Stimulated activated CD4-positive, alpha-beta T cell treated with anti-CD3 and anti-CD28 coated beads, Interleukin-2, amount 100 ng/mL, for 4 hours (primary cell): ENCODE measurements at regions not wholly inside any gene's neighbourhood (a gene's known extent, or its start where the extent isn't known, plus 50 kb on each side); places are given as distances from the start of the nearest gene placed in this dataset.
"Not testable (repeated sequence)": the region's sequence is repeated elsewhere in the genome, so short reads cannot be mapped to it uniquely, and the experiment has no call there.

Experiments
- DNase-seq: peaks from one replicate; pipeline ENCODE4 v3.0.0-alpha.2; 2020; ENCODE audit warnings: low read depth

GRCh38 chr14:85146779-85147178 is 383.2 kb upstream of the FLRT2 start:
- no peak for DNase-seq

- DNase-seq: no peak
These were observed 379.8 kb upstream of the FLRT2 start for GRCh38 chr14:85150166-85150565.

GRCh38 chr14:85154714-85155113 is 375.2 kb upstream of the FLRT2 start:
- DNase-seq: no peak

GRCh38 chr14:85156319-85156718 is 373.6 kb upstream of the FLRT2 start:
- DNase-seq: no peak

GRCh38 chr14:85159726-85160125 is 370.2 kb upstream of the FLRT2 start:
- no peak for DNase-seq

GRCh38 chr14:85165094-85165493 is 364.9 kb upstream of the FLRT2 start:
- no peak for DNase-seq

- DNase-seq: no peak
These were observed 360.6 kb upstream of the FLRT2 start for GRCh38 chr14:85169381-85169780.

GRCh38 chr14:85172290-85172689 is 357.7 kb upstream of the FLRT2 start:
- DNase-seq: no peak

- DNase-seq: no peak
These were observed 357.0 kb upstream of the FLRT2 start for GRCh38 chr14:85172889-85173477.

- no peak for DNase-seq
These were observed 354.4 kb upstream of the FLRT2 start for GRCh38 chr14:85175556-85175955.

GRCh38 chr14:85178864-85179263 is 351.1 kb upstream of the FLRT2 start:
- DNase-seq: no peak

- no peak for DNase-seq
These were observed 349.1 kb upstream of the FLRT2 start for GRCh38 chr14:85180876-85181275.

- DNase-seq: no peak
These were observed 347.7 kb upstream of the FLRT2 start for GRCh38 chr14:85182282-85182681.

- no peak for DNase-seq
These were observed 343.9 kb upstream of the FLRT2 start for GRCh38 chr14:85186082-85186481.

GRCh38 chr14:85187521-85187920 is 342.4 kb upstream of the FLRT2 start:
- DNase-seq: no peak

- DNase-seq: no peak
These were observed 341.1 kb upstream of the FLRT2 start for GRCh38 chr14:85188836-85189235.

- DNase-seq: not testable (repeated sequence)
These were observed 340.7 kb upstream of the FLRT2 start for GRCh38 chr14:85189253-85189652.

GRCh38 chr14:85190251-85190650 is 339.7 kb upstream of the FLRT2 start:
- no peak for DNase-seq

GRCh38 chr14:85191986-85192385 is 338.0 kb upstream of the FLRT2 start:
- no peak for DNase-seq

GRCh38 chr14:85195872-85196477 is 334.0 kb upstream of the FLRT2 start:
- DNase-seq: no peak

- DNase-seq: no peak
These were observed 331.9 kb upstream of the FLRT2 start for GRCh38 chr14:85198001-85198400.

- DNase-seq: no peak
These were observed 324.1 kb upstream of the FLRT2 start for GRCh38 chr14:85205875-85206274.

GRCh38 chr14:85214471-85214870 is 315.5 kb upstream of the FLRT2 start:
- no peak for DNase-seq

- DNase-seq: no peak
These were observed 312.5 kb upstream of the FLRT2 start for GRCh38 chr14:85217412-85217811.
